Fibroblast of skin of back (primary cell): ENCODE measurements at regions not wholly inside any gene's neighbourhood (a gene's known extent, or its start where the extent isn't known, plus 50 kb on each side); places are given as distances from the start of the nearest gene placed in this dataset.

Source experiments
- DNase-seq: peaks from one replicate; pipeline ENCODE4 v3.0.0-alpha.2; 2013

- DNase-seq = peak; percentile 1
Measured at GRCh38 chr13:61777271-61777670, 361.6 kb upstream of the PCDH20 start.

DNA sequence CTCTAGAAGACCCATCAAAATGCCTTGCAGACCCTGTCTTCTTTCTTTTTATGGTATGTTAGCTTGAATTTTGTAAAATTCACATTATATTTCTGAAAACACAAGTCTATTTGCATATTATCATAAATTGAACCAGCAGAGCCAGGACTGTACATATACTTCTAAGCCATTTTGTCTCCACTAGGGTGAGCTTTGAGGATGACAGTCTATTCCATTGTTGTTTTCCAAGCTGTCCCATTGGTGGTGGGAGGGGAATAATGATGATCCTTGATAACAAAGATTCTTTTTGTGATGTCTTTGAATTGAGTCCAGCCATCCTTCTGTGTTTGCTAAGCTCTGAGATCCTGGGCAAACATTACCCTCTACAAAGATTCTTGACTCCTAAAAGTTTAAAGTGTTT lies 359.3 kb upstream of the PCDH20 start:
- no peak for DNase-seq

DNA sequence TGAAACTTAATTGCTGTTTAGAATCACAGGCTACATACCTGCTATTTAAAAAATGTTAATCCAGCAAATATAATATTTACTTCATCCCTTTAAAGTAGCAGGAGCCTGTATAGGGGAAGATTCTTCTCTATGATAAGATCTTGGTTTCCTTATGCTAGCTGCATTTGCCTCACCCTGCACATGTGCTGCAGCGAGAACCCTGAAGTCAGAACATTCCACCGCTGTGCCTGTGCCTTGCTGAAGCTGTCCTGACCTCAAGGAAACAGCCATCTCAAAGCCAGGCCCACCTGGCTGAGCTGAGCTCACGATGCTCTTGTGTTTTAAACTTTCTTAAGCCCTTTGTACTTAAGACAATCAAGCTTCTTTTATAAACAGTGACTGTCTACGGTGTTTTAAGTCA lies 355.0 kb upstream of the PCDH20 start:
- no peak for DNase-seq

GRCh38 chr13:61768175-61768574 lies 352.5 kb upstream of the PCDH20 start:
- no peak for DNase-seq

- no peak for DNase-seq
Measured at GRCh38 chr13:61766667-61767058, 351.0 kb upstream of the PCDH20 start.

DNA sequence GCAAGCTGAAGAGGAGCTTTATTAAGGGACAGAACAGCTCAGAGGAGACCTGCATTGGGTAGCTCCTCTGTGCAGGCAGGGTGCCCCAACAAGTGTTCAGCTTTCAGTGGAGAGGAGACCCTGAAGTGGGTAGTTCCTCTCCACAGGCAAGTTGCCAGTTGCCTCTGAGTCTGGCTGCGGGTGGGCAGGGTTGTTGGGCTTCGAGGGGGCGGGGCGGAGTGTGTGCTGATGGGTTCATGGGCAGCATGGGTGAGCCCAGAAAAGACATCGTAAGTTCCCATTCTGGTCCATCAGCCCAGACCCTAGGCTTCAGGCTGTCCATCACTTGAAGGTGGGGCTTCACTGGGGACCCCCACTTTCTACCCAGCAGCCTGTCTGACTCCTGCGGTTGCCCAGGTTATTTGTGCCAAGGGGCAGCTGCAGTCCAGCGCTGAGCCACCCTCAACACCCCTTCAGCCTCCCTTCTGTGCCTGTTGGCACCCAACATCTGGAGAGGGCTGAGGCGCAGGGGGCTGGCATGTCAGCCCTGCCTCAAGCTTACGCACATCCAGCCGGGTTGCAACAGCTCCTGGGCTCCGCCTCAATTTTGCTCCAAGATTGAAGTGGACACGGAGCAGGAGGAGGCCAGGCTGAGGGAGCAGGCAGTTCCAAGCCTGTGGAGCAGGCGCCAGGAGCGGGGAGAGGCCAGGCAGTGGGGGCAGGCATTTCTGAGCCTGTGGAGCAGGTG lies 350.5 kb upstream of the PCDH20 start:
- no peak for DNase-seq

- no peak for DNase-seq
Measured at GRCh38 chr13:61765181-61765742, 349.6 kb upstream of the PCDH20 start.

- no peak for DNase-seq
Measured at GRCh38 chr13:61761690-61762089, 346.0 kb upstream of the PCDH20 start.

- DNase-seq = no peak
Measured at GRCh38 chr13:61760102-61760501, 344.5 kb upstream of the PCDH20 start.

- no peak for DNase-seq
Measured at GRCh38 chr13:61756031-61756430, 340.4 kb upstream of the PCDH20 start.

DNA sequence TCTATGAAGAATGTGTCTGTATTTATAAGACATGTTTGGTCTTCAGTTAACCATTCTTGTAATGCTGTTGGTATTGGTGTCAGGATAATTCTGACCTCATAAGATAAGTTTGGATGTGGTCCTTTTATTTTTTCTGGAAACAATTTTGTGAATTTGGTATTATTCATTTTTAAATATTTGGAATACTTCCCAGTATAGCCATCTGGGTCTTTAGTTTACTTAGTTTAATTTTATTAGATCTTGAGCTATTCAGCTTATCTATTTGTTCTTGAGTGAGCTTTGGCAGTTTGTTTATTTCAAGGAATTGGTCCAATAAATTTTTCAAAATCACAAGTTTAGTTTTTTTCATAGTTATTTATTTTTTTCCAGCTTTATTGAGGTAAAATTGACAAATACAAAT lies 335.4 kb upstream of the PCDH20 start:
- peak; percentile 4 for DNase-seq

- no peak for DNase-seq
Measured at GRCh38 chr13:61738236-61738750, 322.6 kb upstream of the PCDH20 start.

DNA sequence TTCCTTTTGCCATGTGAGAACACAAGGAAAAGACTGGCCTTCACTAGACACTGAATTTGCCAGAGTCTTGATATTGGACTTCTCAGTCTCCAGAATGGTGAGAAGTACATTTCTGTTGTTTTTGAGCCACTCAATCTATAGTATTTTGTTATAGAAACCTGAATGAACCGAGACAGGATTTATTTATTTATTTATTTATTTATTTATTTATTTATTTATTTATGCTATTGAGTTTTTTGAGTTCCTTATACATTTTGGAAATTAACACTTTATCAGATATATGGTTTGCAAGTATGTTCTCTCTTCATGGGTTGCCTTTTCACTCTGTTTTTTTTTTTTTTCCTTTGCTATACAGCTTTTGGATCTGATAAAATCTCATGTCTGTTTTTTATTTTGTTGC lies 319.0 kb upstream of the PCDH20 start:
- DNase-seq = no peak

DNA sequence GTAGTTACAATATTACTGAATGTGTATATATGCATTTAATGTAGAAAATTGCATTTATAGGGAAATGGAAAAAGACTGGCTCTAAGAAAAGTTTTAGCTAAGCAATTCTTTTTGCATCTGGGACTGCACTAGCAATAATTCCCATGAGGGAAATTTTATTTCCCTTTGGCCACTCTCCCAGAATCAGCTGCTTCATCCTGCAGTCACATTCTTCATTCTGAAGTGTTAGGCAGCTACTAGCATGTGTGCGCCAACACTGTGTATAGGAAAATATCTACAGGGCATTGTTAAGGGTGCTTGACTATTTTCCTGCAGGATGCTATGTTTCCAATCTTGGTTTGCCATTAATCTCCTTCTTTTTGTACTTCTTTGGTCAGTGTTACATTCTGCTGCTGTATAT lies 312.8 kb upstream of the PCDH20 start:
- DNase-seq = peak; percentile 77

- DNase-seq = peak; percentile 65
Measured at GRCh38 chr13:61727767-61728166, 312.1 kb upstream of the PCDH20 start.

GRCh38 chr13:61725806-61726205 lies 310.2 kb upstream of the PCDH20 start:
- DNase-seq = no peak

GRCh38 chr13:61722119-61722518 lies 306.5 kb upstream of the PCDH20 start:
- DNase-seq = no peak

- DNase-seq = no peak
Measured at GRCh38 chr13:61712621-61713020, 297.0 kb upstream of the PCDH20 start.

GRCh38 chr13:61709258-61709657 lies 293.6 kb upstream of the PCDH20 start:
- no peak for DNase-seq

GRCh38 chr13:61706899-61707298 lies 291.2 kb upstream of the PCDH20 start:
- DNase-seq = no peak

- DNase-seq = no peak
Measured at GRCh38 chr13:61700620-61701019, 285.0 kb upstream of the PCDH20 start.

DNA sequence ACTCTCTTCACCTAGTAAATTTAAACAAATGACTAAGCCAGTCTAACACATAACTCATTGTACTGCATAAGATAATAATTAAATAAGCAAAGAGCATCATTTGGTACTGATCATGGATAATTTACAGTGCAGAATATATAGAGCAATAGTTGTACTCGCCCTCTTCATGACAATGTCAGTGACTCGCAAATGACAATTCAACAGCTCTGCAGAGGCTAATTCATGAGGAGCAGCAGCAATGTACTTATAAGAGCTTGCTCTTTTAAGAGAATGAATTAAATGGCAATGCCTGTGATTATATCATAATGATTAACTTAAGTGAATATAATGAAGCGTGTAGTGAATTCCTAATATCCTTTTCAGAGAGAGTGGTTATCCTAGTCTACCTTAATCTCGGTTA lies 284.5 kb upstream of the PCDH20 start:
- DNase-seq = no peak

GRCh38 chr13:61696676-61697075 lies 281.0 kb upstream of the PCDH20 start:
- no peak for DNase-seq

GRCh38 chr13:61695147-61695546 lies 279.5 kb upstream of the PCDH20 start:
- no peak for DNase-seq

DNA sequence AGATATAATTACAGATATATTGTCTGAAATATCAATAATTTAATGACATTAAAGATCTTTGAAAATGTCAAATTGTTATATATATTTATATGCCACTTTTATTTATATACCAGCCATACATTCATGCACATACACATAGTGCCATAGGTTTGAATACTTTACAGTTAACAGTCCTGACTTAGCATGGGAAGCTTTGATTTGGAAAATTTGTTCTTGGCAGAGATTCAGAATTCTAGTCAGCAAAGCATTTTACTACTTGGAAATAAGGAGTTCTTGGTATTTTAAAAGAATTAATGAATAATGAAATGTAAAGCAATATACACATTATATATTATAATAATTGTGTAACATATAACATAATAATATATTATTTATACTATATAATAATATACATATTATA lies 277.0 kb upstream of the PCDH20 start:
- DNase-seq = no peak
